GM21723 (cell line): ENCODE measurements at regions not wholly inside any gene's neighbourhood (a gene's known extent, or its start where the extent isn't known, plus 50 kb on each side); places are given as distances from the start of the nearest gene placed in this dataset.
"Not testable (repeated sequence)": the region's sequence is repeated elsewhere in the genome, so short reads cannot be mapped to it uniquely, and the experiment has no call there.

Experiments
- ATAC-seq: cut with Tn5 transposase; IDR thresholded peaks from one replicate; pipeline ENCODE4 v1.9.1; 2021; ENCODE audit warnings: mild to moderate bottlenecking, moderate library complexity; ENCODE audit not compliant: unreplicated experiment

DNA sequence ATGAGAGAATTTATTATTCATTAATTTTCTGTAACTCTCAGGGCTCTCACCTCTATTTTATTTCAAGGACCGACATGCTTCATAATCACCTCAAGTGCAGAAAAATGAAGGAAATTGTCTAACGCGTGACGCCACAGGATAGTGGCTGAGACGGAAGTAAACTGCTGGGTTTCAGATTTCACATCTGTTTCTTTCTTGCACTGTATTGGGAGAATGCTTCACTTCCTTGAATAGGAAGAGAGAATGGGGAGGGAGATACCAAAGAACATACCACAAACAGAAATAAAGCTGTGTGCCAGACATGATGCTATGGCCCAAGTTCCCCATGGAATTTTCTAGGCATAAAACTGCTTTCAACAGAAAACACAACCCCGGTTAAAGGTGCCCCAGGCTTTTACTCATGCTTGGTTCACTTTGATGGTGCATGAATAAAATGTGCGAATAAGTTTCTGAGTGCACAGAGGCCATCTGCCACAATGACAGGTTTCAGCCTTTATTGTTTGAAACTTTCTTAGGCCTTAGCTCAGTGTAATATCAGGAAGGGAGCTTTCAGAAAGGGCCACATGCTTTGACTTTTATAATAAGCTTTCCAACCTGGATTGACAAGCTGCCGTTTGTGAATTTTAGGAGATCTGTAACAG lies 1116.4 kb downstream of the SOCS6 start:
- ATAC-seq = no peak

GRCh38 chr18:71403501-71403900 lies 1114.7 kb downstream of the SOCS6 start:
- no peak for ATAC-seq

DNA sequence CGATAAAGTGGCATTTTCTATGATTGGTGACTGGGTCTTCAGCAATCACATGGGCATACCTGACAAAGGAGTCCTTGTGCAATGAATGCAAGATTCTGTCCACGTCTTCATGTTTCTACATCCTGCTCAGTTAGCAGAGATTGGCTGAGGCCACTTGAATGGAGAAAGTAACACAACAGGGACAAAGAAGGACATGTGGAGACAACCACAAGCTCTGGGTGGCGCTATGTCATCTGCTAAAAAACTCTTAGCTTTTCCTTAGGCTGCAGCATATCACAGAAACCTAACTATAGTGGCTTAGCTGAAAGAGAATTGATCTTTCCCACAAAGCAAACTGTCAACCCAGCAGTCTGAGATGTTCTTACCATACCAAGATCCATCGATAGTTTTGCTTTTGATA lies 1109.7 kb downstream of the SOCS6 start:
- ATAC-seq = no peak

DNA sequence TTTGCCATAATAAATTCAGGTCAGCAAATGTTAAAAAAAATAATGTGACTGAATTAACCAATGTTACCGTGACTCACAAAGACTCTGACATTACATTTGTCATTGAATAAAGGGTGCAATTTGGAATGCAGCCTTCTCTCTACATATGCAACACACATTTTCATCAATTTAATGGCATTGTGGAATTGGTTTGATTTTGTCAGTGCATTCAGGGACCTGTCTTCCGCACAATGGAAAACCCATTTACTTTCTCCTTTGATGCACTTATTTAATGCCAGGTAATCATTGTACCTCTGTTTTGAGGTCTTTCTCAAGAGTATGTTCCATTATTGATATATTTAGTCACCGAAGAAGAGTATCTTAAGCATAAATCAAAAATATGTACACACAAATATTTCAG lies 1099.3 kb downstream of the SOCS6 start:
- ATAC-seq = no peak

- no peak for ATAC-seq
These were observed 1085.6 kb downstream of the SOCS6 start for GRCh38 chr18:71374294-71375000.

DNA sequence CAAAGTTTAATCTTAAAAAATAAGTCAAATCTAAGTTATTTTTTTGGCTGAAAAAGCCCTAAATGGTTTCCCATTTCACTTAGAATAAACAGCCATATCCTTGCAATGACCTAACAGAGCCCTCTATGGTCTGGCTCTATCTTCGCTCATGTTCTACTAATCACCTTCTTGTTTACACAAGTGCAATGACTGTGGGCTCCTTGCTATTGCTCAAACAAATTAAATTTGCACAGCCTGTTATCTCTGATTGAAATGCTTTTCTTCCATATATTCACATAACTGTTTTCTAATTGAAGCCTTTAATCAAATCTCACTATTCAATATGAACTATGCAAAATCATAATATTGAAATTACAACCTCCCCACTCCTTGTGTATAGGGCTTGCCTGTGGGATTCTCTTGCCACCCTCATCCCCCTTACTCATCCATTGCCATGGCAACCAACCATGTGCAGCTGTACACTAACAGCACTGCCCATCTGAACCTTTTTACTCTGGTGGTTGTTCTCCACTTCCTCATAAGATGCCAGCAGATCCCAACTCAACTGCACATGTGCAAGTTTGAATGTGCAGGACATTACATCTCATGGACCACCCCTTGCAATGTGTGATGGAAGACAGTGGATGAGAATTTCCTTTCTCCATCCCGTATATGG lies 1083.2 kb downstream of the SOCS6 start:
- no peak for ATAC-seq

GRCh38 chr18:71370671-71371445 lies 1082.0 kb downstream of the SOCS6 start:
- no peak for ATAC-seq

DNA sequence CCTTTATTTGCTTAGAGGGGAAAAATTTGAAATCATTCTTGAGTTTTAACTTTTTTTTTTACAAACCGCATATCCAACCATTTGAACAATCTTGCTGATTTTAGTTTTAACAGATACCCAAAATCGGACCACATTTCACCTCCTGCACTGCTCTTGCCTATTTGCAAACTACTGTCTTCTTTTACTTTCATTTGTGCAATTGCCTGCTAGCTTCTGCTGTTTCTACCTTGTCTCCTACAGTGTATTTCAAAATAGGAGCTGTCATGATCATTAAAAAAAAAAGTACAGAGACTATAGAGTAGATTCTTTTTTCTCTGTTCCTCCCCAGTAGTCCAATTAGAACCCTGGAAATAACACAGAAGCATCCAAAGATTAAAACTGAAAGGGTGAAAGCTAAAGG lies 1081.2 kb downstream of the SOCS6 start:
- ATAC-seq = no peak

- ATAC-seq = no peak
These were observed 1073.3 kb downstream of the SOCS6 start for GRCh38 chr18:71362140-71362539.

DNA sequence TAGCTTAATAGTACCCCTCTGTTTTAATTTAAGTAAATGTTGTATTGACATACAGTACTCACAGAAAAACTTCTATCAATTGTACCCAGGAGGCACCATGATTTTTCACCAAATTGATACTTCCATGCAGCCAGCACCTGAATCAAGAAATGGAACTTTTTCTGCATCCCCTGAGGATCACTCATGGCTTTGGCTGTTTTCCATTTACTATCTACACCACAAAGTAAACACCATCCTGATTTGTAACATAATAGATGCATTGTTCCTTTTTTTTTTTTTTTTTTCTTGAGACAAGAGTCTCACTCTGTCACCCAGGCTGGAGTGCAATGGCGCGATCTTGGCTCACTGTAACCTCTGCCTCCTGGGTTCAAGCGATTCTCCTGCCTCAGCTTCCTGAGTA lies 1066.8 kb downstream of the SOCS6 start:
- not testable (repeated sequence) for ATAC-seq

- no peak for ATAC-seq
These were observed 1063.8 kb downstream of the SOCS6 start for GRCh38 chr18:71352618-71353017.

- ATAC-seq = no peak
These were observed 1047.8 kb downstream of the SOCS6 start for GRCh38 chr18:71336576-71337210.

- ATAC-seq = no peak
These were observed 1040.7 kb downstream of the SOCS6 start for GRCh38 chr18:71329563-71329962.

GRCh38 chr18:71329114-71329513 lies 1040.3 kb downstream of the SOCS6 start:
- no peak for ATAC-seq

DNA sequence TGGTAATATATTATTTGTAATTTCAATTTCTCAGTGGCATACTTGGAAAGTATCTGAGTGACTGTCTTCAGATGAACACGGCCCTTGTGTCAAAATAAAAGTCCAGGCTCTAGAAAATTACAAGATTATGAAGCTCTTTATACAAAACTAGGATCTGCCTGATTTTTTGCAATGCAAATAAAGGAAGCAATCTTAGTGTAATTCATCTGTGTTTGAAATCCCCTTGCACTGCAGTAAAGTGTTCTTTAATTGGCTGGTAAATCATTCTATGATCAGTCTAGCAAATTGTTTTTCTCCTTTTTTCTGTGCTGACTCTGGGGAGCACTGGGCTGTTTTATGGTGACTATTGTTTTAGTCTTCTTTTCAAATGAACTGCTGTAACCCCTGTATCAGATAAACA lies 1039.0 kb downstream of the SOCS6 start:
- ATAC-seq = no peak

DNA sequence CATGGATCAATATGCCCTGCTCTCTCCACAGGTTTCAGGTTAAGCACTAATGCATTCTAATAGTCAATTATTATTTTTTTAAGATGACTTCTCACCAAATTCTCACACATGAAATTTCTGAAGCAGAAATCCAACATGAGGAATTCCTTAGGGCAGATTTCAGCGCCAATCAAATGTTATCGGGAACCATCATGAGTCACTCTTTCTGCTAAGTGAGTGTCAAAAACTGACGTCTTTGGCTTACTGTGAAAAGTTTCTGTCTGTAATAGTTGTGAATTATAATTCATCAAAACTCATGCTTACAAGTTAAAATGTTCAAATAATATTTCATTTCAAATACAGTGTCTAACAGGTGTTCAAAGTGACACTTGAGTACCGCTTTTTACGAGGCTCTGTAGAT lies 1038.6 kb downstream of the SOCS6 start:
- no peak for ATAC-seq

- ATAC-seq = no peak
These were observed 1038.0 kb downstream of the SOCS6 start for GRCh38 chr18:71326826-71327225.

DNA sequence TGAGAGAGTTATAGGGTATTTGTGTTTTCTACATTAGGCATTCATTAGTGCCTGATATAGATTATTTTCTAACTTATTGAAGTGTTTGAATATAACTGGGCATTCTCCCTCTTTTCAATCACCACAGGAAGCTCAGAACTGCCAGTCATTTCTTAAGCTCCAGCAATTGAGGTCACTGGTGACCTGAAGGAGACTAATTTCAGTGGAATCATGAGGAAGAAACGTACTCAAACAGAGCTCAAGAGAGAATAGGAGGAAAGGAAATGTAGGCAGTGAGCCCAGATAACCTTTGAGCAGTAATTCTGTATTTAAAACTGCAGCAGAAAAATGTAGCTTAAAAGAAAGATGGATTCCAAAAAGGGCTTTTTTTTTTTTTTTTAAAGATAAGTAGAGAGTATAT lies 1035.5 kb downstream of the SOCS6 start:
- ATAC-seq = no peak

GRCh38 chr18:71322201-71322600 lies 1033.4 kb downstream of the SOCS6 start:
- no peak for ATAC-seq

DNA sequence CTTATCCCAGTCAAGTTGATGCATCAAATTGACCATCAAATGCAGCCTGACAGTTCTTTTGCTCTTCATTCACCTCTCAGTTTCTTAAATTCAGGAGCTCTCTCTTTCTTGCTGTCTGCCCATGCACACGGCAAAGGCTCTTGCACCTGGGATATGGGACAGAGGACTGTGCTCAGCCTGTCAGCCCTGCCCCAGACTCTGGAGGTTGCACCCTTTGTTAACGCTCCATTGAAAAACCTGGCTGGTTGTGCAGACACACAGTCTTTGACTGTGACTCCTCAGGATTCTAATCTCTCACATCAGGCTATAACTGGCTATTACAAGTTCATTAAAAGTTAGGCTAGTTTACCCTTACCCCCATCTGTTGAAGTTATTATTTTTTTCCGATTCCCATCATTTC lies 1032.5 kb downstream of the SOCS6 start:
- ATAC-seq = no peak

DNA sequence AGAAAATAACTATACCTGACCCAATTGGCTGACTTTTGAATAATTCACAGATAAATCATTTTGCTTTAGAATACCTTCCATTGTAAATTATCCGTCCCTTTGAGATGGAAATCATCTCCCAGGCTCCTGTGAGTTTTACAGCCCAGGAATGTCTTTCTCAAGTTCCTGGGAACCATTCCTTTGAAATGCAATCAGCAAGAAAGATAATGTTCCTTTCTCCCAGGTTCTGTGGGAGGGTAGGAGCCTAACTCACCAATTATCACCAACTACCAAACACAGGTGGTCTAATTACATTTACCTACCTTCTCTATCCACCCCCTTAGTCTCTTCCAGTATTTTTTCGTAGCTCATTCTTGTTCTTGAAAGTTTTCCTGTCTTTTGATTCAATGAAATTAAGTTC lies 1016.0 kb downstream of the SOCS6 start:
- no peak for ATAC-seq
